ENCODE measurements at regions not wholly inside any gene's neighbourhood (a gene's known extent, or its start where the extent isn't known, plus 50 kb on each side); places are given as distances from the start of the nearest gene placed in this dataset.

GRCh38 chr1:230541306-230541705 lies 101.0 kb upstream of the COG2 start:
- no peak for DNase-seq
- H3K27ac ChIP-seq, result no peak overlapping the region
- no peak for TF ChIP-seq POLR2A (IDR thresholded peaks at IDR 0.05)
- no peak for TF ChIP-seq CTCF (IDR thresholded peaks at IDR 0.05)
- no peaks in the 10 kb centered on the region for H3K4me1 ChIP-seq
- H3K4me3 ChIP-seq, result no peak overlapping the region
- H3K27me3 ChIP-seq, result no peaks in the 10 kb centered on the region
- H3K9me3 ChIP-seq, result no peaks in the 10 kb centered on the region
- no peaks in the 10 kb centered on the region for H3K36me3 ChIP-seq

- H3K4me3 ChIP-seq, result no peak overlapping the region
- no peaks in the 10 kb centered on the region for H3K9me3 ChIP-seq
- no peak for TF ChIP-seq POLR2A (IDR thresholded peaks at IDR 0.05)
- TF ChIP-seq CTCF (IDR thresholded peaks at IDR 0.05), result no peak
- no peak overlapping the region for H3K27ac ChIP-seq
- no peaks in the 10 kb centered on the region for H3K36me3 ChIP-seq
- no peaks in the 10 kb centered on the region for H3K27me3 ChIP-seq
- H3K4me1 ChIP-seq, result no peaks in the 10 kb centered on the region
- DNase-seq, result no peak
Observed at GRCh38 chr1:230540421-230541155, 101.7 kb upstream of the COG2 start.

GRCh38 chr1:230537456-230537855 lies 104.8 kb upstream of the COG2 start:
- Histone ChIP-seq H3K4me3 (no peak overlapping the region), H3K27ac (no peak overlapping the region), H3K36me3 (no peaks in the 10 kb centered on the region), H3K9me3 (no peaks in the 10 kb centered on the region), H3K27me3 (no peaks in the 10 kb centered on the region), H3K4me1 (no peaks in the 10 kb centered on the region)
- TF ChIP-seq POLR2A (IDR thresholded peaks at IDR 0.05) (no peak), CTCF (IDR thresholded peaks at IDR 0.05) (no peak)
- DNase-seq, result no peak

- TF ChIP-seq POLR2A (IDR thresholded peaks at IDR 0.05) (no peak), CTCF (IDR thresholded peaks at IDR 0.05) (no peak)
- Histone ChIP-seq H3K36me3 (no peaks in the 10 kb centered on the region), H3K9me3 (no peaks in the 10 kb centered on the region), H3K27me3 (no peaks in the 10 kb centered on the region), H3K4me1 (no peaks in the 10 kb centered on the region), H3K4me3 (no peak overlapping the region), H3K27ac (no peak overlapping the region)
- no peak for DNase-seq
Observed at GRCh38 chr1:230536641-230537155, 105.6 kb upstream of the COG2 start.

- Histone ChIP-seq H3K36me3 (no peaks in the 10 kb centered on the region), H3K27ac (no peak overlapping the region), H3K9me3 (no peaks in the 10 kb centered on the region), H3K4me1 (no peaks in the 10 kb centered on the region), H3K4me3 (no peak overlapping the region), H3K27me3 (no peaks in the 10 kb centered on the region)
- TF ChIP-seq CTCF (IDR thresholded peaks at IDR 0.05) (no peak), POLR2A (IDR thresholded peaks at IDR 0.05) (no peak)
- DNase-seq, result no peak
Observed at GRCh38 chr1:230534224-230534623, 108.1 kb upstream of the COG2 start.
